Upper lobe of right lung (tissue), 1 donor: ENCODE measurements at regions not wholly inside any gene's neighbourhood (a gene's known extent, or its start where the extent isn't known, plus 50 kb on each side); places are given as distances from the start of the nearest gene placed in this dataset.

Experiments
- ATAC-seq: fragments of 200-7000 bp; cut with Tn5 transposase; one replicate; pipeline ENCODE4 v1.9.1; 2020; ENCODE audit warnings: mild to moderate bottlenecking, moderate library complexity
- DNase-seq: peaks from one replicate; pipeline ENCODE4 v3.0.0-alpha.2; 2020
- H3K27ac ChIP-seq: fragments of 200-600 bp; one replicate; pipeline ENCODE4 v1.8.0; 2022
- H3K27me3 ChIP-seq: fragments of 200-600 bp; one replicate; pipeline ENCODE4 v1.8.0; 2022; ENCODE audit warnings: mild to moderate bottlenecking
- H3K36me3 ChIP-seq: fragments of 200-600 bp; one replicate; pipeline ENCODE4 v1.8.0; 2022
- H3K4me1 ChIP-seq: fragments of 200-600 bp; one replicate; pipeline ENCODE4 v1.8.0; 2022
- H3K4me3 ChIP-seq: fragments of 200-600 bp; one replicate; pipeline ENCODE4 v1.8.0; 2022; ENCODE audit warnings: mild to moderate bottlenecking
- H3K9me3 ChIP-seq: fragments of 200-600 bp; one replicate; pipeline ENCODE4 v1.8.0; 2022
- CTCF ChIP-seq: fragments of 200-600 bp; IDR thresholded peaks from one replicate; pipeline ENCODE4 v1.8.0; 2022; ENCODE audit warnings: antibody characterized with exemption
- intact Hi-C: fragments of 100-400 bp; cut with DNase I; formaldehyde crosslinking; loops from one replicate; pipeline ENCODE4 v1.11.0; 2022
- donor health status: DM: no; HTN: yes; CAD: no; lungs with severe emphysema.

- ATAC-seq (peak; percentile 67), DNase-seq (no peak)
- H3K9me3 ChIP-seq: no peaks in the 10 kb centered on the region
- intact Hi-C loops: no loop called here
- no peaks in the 10 kb centered on the region for H3K27me3 ChIP-seq
- TF ChIP-seq CTCF: no peak
- H3K4me1 ChIP-seq: peaks cover 3% of the 10 kb centered on the region
- peak overlapping the region; percentile 68 for H3K27ac ChIP-seq
- no peaks in the 10 kb centered on the region for H3K36me3 ChIP-seq
- H3K4me3 ChIP-seq: peak overlapping the region; percentile 1
Measured at GRCh38 chr7:25750744-25751508, 401.1 kb upstream of the NFE2L3 start.

- Histone ChIP-seq H3K4me3 (no peak overlapping the region), H3K36me3 (no peaks in the 10 kb centered on the region), H3K27me3 (no peaks in the 10 kb centered on the region), H3K4me1 (peaks cover 3% of the 10 kb centered on the region), H3K9me3 (no peaks in the 10 kb centered on the region), H3K27ac (no peak overlapping the region)
- ATAC-seq: no peak
- no peak for DNase-seq
- TF ChIP-seq CTCF: no peak
- intact Hi-C loops: no loop called here
Measured at GRCh38 chr7:25752154-25752553, 399.8 kb upstream of the NFE2L3 start.

GRCh38 chr7:25752967-25753791 lies 398.8 kb upstream of the NFE2L3 start:
- Histone ChIP-seq H3K9me3 (no peaks in the 10 kb centered on the region), H3K27me3 (no peaks in the 10 kb centered on the region), H3K4me1 (peaks cover 3% of the 10 kb centered on the region), H3K27ac (peak overlapping the region; percentile 42), H3K36me3 (no peaks in the 10 kb centered on the region), H3K4me3 (no peak overlapping the region)
- intact Hi-C loops: no loop called here
- no peak for DNase-seq
- no peak for ATAC-seq
- no peak for TF ChIP-seq CTCF

- Histone ChIP-seq H3K9me3 (no peaks in the 10 kb centered on the region), H3K36me3 (no peaks in the 10 kb centered on the region), H3K27me3 (no peaks in the 10 kb centered on the region), H3K4me1 (peaks cover 3% of the 10 kb centered on the region), H3K4me3 (no peak overlapping the region), H3K27ac (peak overlapping the region; percentile 42)
- no peak for DNase-seq
- intact Hi-C loops: no loop called here
- no peak for ATAC-seq
- TF ChIP-seq CTCF: no peak
Measured at GRCh38 chr7:25753837-25754236, 398.2 kb upstream of the NFE2L3 start.

GRCh38 chr7:25754333-25754732 lies 397.7 kb upstream of the NFE2L3 start:
- TF ChIP-seq CTCF: no peak
- no peak for DNase-seq
- no peak overlapping the region for H3K4me3 ChIP-seq
- intact Hi-C loops: no loop called here
- no peaks in the 10 kb centered on the region for H3K27me3 ChIP-seq
- H3K36me3 ChIP-seq: no peaks in the 10 kb centered on the region
- H3K4me1 ChIP-seq: peaks cover 3% of the 10 kb centered on the region
- H3K9me3 ChIP-seq: no peaks in the 10 kb centered on the region
- no peak for ATAC-seq
- H3K27ac ChIP-seq: no peak overlapping the region
